ENCODE measurements at regions not wholly inside any gene's neighbourhood (a gene's known extent, or its start where the extent isn't known, plus 50 kb on each side); places are given as distances from the start of the nearest gene placed in this dataset.
A peak's percentile ranks its signal among the peaks of the same experiment; 100 is the strongest.
"Not testable (repeated sequence)": the region's sequence is repeated elsewhere in the genome, so short reads cannot be mapped to it uniquely, and the experiment has no call there.

GRCh38 chr1:147103416-147104155, 68.7 kb downstream of the PRKAB2 start:
- DNase-seq: not testable (repeated sequence)

- no peak for DNase-seq
These were observed 73.1 kb downstream of the PRKAB2 start for GRCh38 chr1:147099192-147099591.

DNA sequence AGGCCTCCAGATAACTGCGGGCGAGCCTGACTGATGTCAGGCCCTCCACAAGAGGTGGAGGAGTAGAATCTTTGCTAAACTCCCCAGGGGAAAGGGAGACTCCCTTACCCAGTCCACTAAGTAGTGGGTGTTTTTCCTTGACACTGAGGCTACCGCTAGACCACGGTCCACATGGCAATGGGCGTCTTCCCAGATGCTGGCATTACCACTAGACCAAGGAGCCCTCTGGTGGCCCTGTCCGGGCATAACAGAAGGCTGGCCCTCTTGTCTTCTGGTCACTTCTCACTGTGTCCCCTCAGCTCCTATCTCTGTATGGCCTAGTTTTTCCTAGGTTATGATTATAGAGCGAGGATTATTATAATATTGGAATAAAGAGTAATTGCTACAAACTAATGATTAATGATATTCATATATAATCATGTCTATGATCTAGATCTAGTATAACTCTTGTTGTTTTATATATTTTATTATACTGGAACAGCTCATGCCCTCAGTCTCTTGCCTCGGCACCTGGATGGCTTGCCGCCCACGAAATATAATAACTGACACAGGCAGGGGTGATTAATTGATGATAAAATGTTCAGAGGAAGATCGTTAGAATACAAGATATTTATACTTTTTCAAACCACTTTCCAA, 73.8 kb downstream of the PRKAB2 start:
- peak; percentile 8 for DNase-seq

GRCh38 chr1:147095691-147096090, 76.6 kb downstream of the PRKAB2 start:
- DNase-seq: no peak

DNA sequence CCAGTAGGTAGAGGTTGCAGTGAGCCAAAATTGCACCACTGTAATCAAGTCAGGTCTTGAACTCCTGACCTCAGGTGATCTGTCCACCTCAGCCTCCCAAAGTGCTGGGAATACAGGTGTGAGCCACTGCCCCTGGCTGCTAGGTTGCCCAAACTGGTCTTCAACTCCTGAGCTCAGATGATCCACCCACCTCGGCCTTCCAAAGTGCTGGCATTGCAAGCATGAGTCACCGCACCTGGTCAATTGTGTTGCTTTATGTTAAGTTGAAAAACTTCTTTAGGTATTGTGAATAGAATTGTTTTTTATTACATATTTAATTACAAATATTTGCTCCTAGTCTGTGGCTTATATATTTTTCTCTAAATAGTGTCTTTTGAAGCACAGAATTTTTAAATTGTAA, 80.5 kb downstream of the PRKAB2 start:
- no peak for DNase-seq

GRCh38 chr1:147089457-147089856, 82.8 kb downstream of the PRKAB2 start:
- DNase-seq: no peak

DNA sequence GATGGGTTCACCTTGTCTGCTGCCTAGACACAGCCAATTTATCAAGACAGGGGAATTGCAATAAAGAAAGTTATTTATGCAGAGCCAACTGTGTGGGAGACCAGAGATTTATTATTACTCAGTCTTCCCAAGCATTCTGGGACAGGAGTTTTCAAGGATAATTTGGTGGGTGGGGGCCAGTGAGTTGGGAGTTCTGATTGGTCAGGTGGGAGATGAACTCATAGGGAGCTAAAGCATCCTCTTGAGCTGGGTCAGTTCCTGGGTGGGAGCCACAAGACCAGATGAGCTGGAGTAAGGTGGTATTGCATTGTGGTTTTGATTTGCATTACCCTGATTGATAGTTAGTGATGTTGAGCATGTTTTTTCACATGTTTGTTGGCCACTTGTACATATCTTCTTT, 86.1 kb downstream of the PRKAB2 start:
- no peak for DNase-seq

DNA sequence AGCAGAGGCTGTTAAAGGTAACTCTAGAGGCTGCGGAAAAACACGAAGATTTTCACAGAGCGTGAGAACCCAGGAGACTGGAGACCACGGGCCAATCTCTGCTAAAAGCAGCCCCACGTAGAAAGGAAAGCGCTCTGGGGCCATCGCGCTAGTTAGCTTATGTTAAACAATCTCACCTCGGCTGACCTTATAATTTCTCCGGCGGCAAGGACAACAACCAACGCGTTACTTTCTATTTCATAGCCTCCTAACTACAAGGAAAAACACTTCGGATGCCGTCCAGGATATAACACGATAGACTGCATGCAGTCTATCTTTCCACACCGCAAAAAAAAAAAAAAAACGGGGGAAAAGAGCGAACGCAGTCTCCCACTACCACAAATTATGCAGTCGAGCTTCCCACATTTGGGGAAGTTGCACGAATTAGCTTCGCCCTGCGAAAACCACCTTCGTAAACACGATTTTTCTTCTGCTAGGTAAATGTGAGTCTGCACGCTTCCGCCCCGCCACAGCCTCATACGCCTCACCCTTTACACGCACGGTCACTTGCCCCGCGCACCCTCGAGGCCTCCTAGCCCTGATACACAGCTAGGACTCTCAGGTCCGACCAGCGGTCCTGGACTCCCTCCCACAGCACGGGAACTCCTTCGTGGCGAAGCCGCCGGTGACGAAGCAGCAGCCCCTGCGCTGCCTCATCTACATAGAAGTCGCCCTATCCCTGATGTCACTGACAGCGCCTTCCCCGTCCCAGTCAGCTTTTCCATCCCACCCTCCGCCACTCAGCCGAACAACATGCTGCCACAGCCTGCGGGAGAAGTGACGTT, 87.8 kb downstream of the PRKAB2 start:
- peak; percentile 60 for DNase-seq

- no peak for DNase-seq
These were observed 88.4 kb downstream of the PRKAB2 start for GRCh38 chr1:147083919-147084272.

DNA sequence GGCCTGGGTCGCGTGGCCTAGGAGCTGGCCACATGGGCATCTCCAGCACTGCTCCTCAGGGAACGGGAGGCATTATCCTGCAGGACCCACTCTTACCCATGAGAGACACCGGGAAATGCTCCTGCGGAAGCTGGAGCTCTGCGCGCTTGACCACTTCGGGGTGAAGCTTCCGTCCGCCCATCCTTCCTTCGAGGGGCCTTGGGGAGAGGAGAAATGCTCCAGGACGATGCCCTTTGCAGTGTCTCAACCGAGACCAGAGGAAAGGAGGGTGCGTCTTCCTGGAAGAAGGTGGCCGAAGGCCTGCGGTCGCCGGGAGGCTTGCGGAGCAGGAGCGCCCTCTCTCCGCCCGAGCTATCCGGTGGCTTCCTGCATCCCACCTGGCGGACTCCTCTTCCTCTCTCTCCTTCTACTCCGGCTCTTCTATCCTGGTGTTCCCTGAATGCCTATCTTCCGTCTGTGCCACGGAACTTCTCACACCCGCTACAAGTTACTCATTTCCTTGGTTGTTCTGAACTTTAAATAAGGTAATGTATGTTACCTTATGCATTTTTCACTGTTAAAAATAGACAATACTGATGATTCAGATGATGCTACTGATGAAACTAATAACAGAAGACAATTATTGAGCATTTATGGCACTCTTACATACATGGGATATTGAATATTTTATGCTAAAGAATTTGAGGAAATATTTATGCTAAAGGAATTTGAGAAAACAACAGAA, 91.4 kb downstream of the PRKAB2 start:
- no peak for DNase-seq

DNA sequence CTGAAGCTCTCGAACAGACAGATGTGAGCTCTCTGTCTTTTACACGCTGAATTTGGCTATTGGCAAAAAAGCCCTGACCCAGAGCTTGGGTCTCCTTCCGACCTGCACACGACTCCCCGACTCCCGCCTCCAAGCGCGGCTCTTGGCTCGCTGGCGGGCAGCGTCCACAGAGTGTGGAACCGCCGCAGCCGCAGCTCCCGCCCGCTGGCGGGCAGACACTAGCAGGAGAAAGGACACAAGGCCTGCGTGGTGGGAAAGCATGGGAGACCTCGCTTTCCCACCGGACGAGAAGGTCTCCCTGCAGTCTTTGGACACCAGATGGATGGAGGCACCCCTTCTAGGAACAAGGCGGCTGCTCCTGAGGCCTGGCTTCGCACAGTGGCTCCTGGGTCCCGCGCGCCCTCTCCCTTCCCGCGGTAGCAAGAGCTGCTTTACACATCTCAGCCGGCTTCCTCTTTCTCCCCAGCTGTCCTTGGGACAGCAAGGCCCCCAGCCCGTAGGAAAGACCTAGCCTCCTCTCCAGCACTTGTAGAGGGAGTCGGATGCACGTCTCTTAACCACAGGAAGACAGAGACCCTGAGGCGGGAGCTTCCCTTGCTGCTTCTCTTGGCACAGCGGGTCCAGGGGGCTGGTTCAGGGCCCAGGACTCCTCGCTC, 92.1 kb downstream of the PRKAB2 start:
- no peak for DNase-seq

GRCh38 chr1:147079400-147080005, 92.8 kb downstream of the PRKAB2 start:
- DNase-seq: no peak

- DNase-seq: no peak
These were observed 93.5 kb downstream of the PRKAB2 start for GRCh38 chr1:147078606-147079399.

DNA sequence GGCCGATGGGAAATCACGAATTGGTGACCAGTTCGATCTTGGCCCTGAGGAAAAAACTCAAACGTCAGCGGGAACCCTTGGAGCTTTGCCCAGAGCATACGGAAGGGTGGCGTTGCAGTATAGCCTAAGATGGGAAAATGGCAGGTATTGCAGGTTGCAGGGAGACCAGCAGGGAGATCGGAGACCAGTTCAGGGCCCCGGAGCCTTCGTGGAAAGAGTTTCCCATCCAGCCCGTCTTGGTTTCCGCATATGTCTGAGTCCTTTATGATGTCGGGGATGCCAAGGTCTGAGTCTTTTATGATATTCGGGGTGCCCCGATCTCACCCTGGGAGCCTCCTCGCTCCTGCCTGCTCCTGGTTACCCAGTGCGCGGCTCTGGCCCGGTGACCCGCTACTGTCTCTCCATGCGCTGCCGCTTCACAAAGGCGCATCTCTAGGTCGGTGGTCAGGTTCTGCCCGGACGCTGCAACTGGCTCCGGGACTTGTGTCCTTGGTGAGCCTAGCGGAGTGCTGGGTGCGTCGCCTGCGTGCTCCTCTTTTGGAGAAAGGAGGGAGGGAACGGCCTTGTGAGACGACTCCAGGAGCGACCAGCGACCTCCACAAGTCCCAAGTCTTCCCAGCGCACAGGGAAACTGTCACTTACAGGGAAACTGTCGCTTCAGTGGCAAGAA, 94.2 kb downstream of the PRKAB2 start:
- no peak for DNase-seq

DNA sequence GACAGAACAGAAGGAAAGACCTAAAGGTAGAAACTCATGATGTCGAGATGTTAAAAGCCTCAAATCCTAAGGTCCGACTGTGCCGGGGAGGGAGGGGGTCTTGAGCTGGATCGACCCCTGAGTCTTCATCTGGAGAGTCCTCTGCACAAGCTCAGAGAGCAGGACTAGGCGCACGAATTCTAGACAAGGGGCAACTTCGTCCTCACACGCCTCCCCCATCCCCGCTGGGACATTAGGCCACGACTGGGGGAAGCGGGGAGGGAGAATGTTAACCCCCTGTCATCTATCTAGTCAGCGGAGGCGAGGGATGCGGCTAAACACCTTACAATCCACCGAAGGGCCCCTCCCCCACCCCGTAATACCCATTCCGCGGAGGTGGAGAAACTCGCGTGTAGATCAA, 94.7 kb downstream of the PRKAB2 start:
- no peak for DNase-seq

DNA sequence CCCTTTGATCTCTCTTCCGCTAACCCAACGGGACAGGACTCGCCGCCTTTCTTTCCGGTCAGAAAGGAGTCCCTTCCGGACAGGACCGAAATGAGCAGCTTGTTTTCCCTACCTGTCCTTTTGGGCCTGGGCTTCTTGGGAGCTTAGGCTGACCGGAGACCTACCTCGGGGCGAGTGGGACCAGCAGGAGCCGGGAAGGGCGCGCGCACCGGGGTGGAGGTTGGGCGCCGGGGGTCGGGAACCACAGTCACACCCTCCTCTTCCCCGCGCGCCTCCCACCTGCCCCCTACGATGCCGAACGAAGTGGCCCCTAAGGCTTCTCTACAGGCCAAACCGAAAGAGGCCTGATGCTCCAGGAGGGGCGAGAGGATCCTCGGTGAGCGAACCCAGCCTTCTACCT, 95.2 kb downstream of the PRKAB2 start:
- no peak for DNase-seq

DNA sequence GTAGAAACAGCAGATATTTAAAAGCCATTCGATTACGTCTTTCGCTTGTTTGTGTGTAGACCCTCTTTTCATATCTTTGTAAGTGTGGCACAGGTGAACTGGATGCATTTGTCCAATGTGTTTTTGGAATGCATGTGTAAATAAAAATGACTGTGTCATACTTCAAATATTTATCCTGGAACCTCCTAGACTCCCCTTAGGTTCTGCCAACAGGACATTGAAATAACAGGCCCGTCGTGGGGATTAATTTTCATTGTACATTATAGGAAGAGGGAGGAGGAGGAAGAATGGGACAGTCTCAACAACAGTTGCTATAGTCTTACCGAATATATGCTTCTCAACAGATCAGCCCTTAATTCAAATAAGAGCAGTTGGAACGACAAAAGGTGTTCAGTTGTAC, 95.8 kb downstream of the PRKAB2 start:
- DNase-seq: no peak

- DNase-seq: peak; percentile 12
These were observed 99.5 kb downstream of the PRKAB2 start for GRCh38 chr1:147072482-147073432.

DNA sequence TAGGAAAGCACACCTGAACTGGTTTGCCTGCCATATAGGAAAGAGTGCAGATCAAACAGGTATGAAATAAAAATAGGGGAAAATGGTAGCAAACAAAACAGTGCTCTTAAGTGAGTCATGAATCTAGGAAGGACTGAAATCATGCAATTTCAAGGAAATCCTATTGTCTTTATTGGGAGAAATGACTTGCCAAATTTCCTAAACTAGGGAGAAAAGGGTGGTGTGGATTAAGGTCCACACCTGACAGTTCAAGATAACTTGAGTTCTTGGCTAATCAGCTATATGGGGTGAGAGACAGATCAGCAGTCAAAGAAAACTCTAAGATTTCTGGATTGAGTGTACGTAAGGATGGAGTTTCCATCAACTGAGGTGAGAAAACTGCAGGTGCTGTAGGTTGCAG, 101.1 kb downstream of the PRKAB2 start:
- DNase-seq: no peak

- DNase-seq: no peak
These were observed 109.3 kb downstream of the PRKAB2 start for GRCh38 chr1:147062956-147063355.
